GM12878 (cell line): ENCODE measurements at regions not wholly inside any gene's neighbourhood (a gene's known extent, or its start where the extent isn't known, plus 50 kb on each side); places are given as distances from the start of the nearest gene placed in this dataset.

Source experiments
- ATAC-seq: fragments of 200-7000 bp; cut with Tn5 transposase; 3 replicates; pipeline ENCODE4 v1.9.1; 2020; ENCODE audit warnings: mild to moderate bottlenecking, moderate library complexity
- BruUV-seq: library from RNA; stranded (reverse); fragments of 400-500 nt; replicated peaks from 2 replicates; lab custom pipeline; 2021; lab: Mats Ljungman, UMichigan
- CTCF ChIA-PET: fragments of 300-600 bp; sonication (Branson Sonifier 250); formaldehyde crosslinking; extraction: SDS; loops from one replicate; lab custom pipeline; 2021; ENCODE audit warnings: inconsistent platforms; lab: Yijun Ruan, JAX
- POLR2A ChIA-PET: fragments of 350-600 bp; formaldehyde crosslinking; extraction: SDS; loops from one replicate; lab custom pipeline; 2021; ENCODE audit warnings: inconsistent platforms; lab: Charles Lee
- RAD21 ChIA-PET: fragments of 300-600 bp; sonication (Branson Sonifier 250); formaldehyde crosslinking; loops from one replicate; lab custom pipeline; 2023; ENCODE audit warnings: antibody characterized with exemption; ENCODE audit not compliant: unreplicated experiment; lab: Charles Lee
- SMC1A ChIA-PET: fragments of 300-600 bp; sonication (Branson Sonifier 250); formaldehyde crosslinking; loops from one replicate; lab custom pipeline; 2023; ENCODE audit not compliant: unreplicated experiment, uncharacterized antibody; lab: Charles Lee
- DNase-seq: peaks from one replicate; pipeline ENCODE4 v3.0.0-alpha.2; 2011; ENCODE audit warnings: low read depth, low spot score
- FAIRE-seq: peaks from 3 replicates; lab custom pipeline; 2011; peaks lifted over from hg19 to GRCh38; lab: Jason Lieb, UNC
- H2AFZ ChIP-seq: 2 replicates; pipeline ENCODE4 v1.6.0; 2011; ENCODE audit warnings: low read depth, low read length, control low read depth; ENCODE audit not compliant: control insufficient read depth
- H3K27ac ChIP-seq: 2 replicates; pipeline ENCODE4 v1.5.1; 2011; ENCODE audit warnings: control low read depth; ENCODE audit not compliant: control insufficient read depth, insufficient read depth
- H3K27me3 ChIP-seq, 2 experiments: replicated peaks in 1 of 2; 2 replicates each; pipeline versions ENCODE4 v1.6.0 to v1.6.1; 2011; ENCODE audit warnings: low read length in 1 of 2; ENCODE audit not compliant: control insufficient read depth in 2 of 2, insufficient read depth in 2 of 2
- H3K36me3 ChIP-seq, 2 experiments: 2 replicates each; pipeline ENCODE4 v1.5.1; 2011; ENCODE audit warnings: low read length in 1 of 2; ENCODE audit not compliant: control insufficient read depth in 2 of 2, insufficient read depth in 2 of 2
- H3K4me1 ChIP-seq: 2 replicates; pipeline ENCODE4 v1.6.1; 2011; ENCODE audit warnings: mild to moderate bottlenecking, low read length, moderate library complexity, mixed read lengths; ENCODE audit not compliant: control insufficient read depth, insufficient read depth
- H3K4me2 ChIP-seq: 2 replicates; pipeline ENCODE4 v1.6.0; 2011; ENCODE audit warnings: control low read depth; ENCODE audit not compliant: control insufficient read depth, insufficient read depth
- H3K4me3 ChIP-seq: fragments of 200-600 bp; sonication (generic); 2 replicates; pipeline ENCODE4 v1.5.1; 2016
- H3K79me2 ChIP-seq: 2 replicates; pipeline ENCODE4 v1.6.0; 2011; ENCODE audit warnings: low read length; ENCODE audit not compliant: control insufficient read depth, insufficient read depth
- H3K9ac ChIP-seq: 2 replicates; pipeline ENCODE4 v1.8.0; 2011; ENCODE audit warnings: low read length, control low read depth, mixed read lengths; ENCODE audit not compliant: control insufficient read depth, insufficient read depth
- H3K9me3 ChIP-seq: replicated peaks from 3 replicates; pipeline ENCODE4 v1.5.1; 2011; ENCODE audit warnings: mild to moderate bottlenecking, low read length; ENCODE audit not compliant: control insufficient read depth, insufficient read depth
- H4K20me1 ChIP-seq: 2 replicates; pipeline ENCODE4 v1.6.0; 2011; ENCODE audit not compliant: control insufficient read depth, insufficient read depth
- ATF3 ChIP-seq: IDR thresholded peaks from 2 replicates; pipeline ENCODE4 v1.6.1; 2011; ENCODE audit warnings: low read depth, mild to moderate bottlenecking, low read length, moderate library complexity, borderline replicate concordance; ENCODE audit errors: extremely low read depth
- BCL3 ChIP-seq: IDR thresholded peaks from 2 replicates; pipeline ENCODE4 v1.6.1; 2011; ENCODE audit warnings: borderline replicate concordance, low read depth, mild to moderate bottlenecking, moderate library complexity, low read length; ENCODE audit not compliant: insufficient read depth, poor library complexity, severe bottlenecking
- CBFB ChIP-seq: IDR thresholded peaks from 2 replicates; pipeline ENCODE4 v1.6.1; 2016; ENCODE audit warnings: antibody characterized with exemption, low read depth
- E4F1 ChIP-seq: fragments of 450-650 bp; IDR thresholded peaks from 2 replicates; pipeline ENCODE4 v1.6.1; 2018; ENCODE audit warnings: borderline replicate concordance, mild to moderate bottlenecking; ENCODE audit not compliant: partially characterized antibody
- IRF3 ChIP-seq: fragments of 450-650 bp; IDR thresholded peaks from 2 replicates; pipeline ENCODE4 v1.6.1; 2014; ENCODE audit warnings: mild to moderate bottlenecking
- IRF5 ChIP-seq: fragments of 450-650 bp; IDR thresholded peaks from 2 replicates; pipeline ENCODE4 v1.6.1; 2017; ENCODE audit warnings: borderline replicate concordance
- POLR2A ChIP-seq: IDR thresholded peaks from 2 replicates; pipeline ENCODE4 v1.6.1; 2011; ENCODE audit warnings: low read depth, mild to moderate bottlenecking, low read length
- RB1 ChIP-seq: fragments of 450-650 bp; formaldehyde crosslinking; IDR thresholded peaks from 2 replicates; pipeline ENCODE4 v1.6.1; 2017; ENCODE audit warnings: mild to moderate bottlenecking, borderline replicate concordance
- REST ChIP-seq: IDR thresholded peaks from 2 replicates; pipeline ENCODE4 v1.6.1; 2012; ENCODE audit warnings: mild to moderate bottlenecking, low read depth, low read length
- SMARCA5 ChIP-seq: fragments of 450-650 bp; IDR thresholded peaks from 2 replicates; pipeline ENCODE4 v1.6.1; 2017; ENCODE audit warnings: mild to moderate bottlenecking
- SPI1 ChIP-seq: IDR thresholded peaks from 2 replicates; pipeline ENCODE4 v1.6.1; 2011; ENCODE audit warnings: low read depth, mild to moderate bottlenecking, low read length, moderate library complexity, borderline replicate concordance; ENCODE audit not compliant: insufficient read depth
- STAT3 ChIP-seq: IDR thresholded peaks from 2 replicates; pipeline ENCODE4 v1.6.1; 2011; ENCODE audit warnings: low read depth, low read length, improper control_type of control experiment
- TBL1XR1 ChIP-seq: IDR thresholded peaks from 2 replicates; pipeline ENCODE4 v1.6.1; 2012; ENCODE audit warnings: low read depth, low read length, improper control_type of control experiment
- ZNF622 ChIP-seq: fragments of 450-650 bp; IDR thresholded peaks from 2 replicates; pipeline ENCODE4 v1.6.1; 2017; ENCODE audit warnings: mild to moderate bottlenecking, inconsistent platforms
- WGBS: methylation state at CpG from one replicate; pipeline ENCODE4 v1.1.6; 2016; ENCODE audit warnings: low lambda C conversion rate; ENCODE audit not compliant: insufficient replicate concordance, insufficient coverage; ENCODE audit errors: missing lambda C conversion rate; 5-methylcytosine and 5-hydroxymethylcytosine counted together
- in situ Hi-C: fragments of 300-500 bp; cut with MboI; formaldehyde crosslinking; loops from 9 replicates; pipeline ENCODE4 v1.14.3; 2018; ENCODE audit warnings: mixed read lengths
- intact Hi-C: fragments of 100-400 bp; cut with micrococcal nuclease; formaldehyde crosslinking; loops from one replicate; pipeline ENCODE4 v1.14.2; 2022; ENCODE audit not compliant: unreplicated experiment

- intact Hi-C loops, result no loop called here
- DNase-seq, result no peak
- no peak for TF ChIP-seq CBFB
- TF ChIP-seq STAT3, result no peak
- no peak for TF ChIP-seq SPI1
- no peak for TF ChIP-seq IRF5
- TF ChIP-seq ZNF622, result no peak
- no peak for TF ChIP-seq SMARCA5
- TF ChIP-seq ATF3, result no peak
- TF ChIP-seq POLR2A, result no peak
- TF ChIP-seq REST, result no peak
- TF ChIP-seq BCL3, result no peak
- no peak for TF ChIP-seq TBL1XR1
- TF ChIP-seq IRF3, result no peak
- TF ChIP-seq RB1, result no peak
- no peak for TF ChIP-seq E4F1
Observed at GRCh38 chr12:68425998-68426397, 93.8 kb upstream of the MDM1 start.

More at GRCh38 chr12:68425998-68426397, 93.8 kb upstream of the MDM1 start:
- no peaks in the 10 kb centered on the region for H3K4me1 ChIP-seq
- ChIA-PET CTCF (interaction anchor here (1.5 to 1.7 kb wide), 2 partner anchors 9 to 10 kb away, joined by 5 read pairs; no protein-coding TSS in a partner anchor), SMC1A (interaction anchor here (0.6 to 1.7 kb wide), 7 partner anchors 10 to 228 kb away, joined by 3 to 9 read pairs (median 5); no protein-coding TSS in a partner anchor), POLR2A (interaction anchor here (0.9 kb wide), 1 partner anchor 14 kb away, joined by 3 read pairs; no protein-coding TSS in a partner anchor), RAD21 (no interaction called here)
- no peak overlapping the region for H3K9ac ChIP-seq
- no peaks in the 10 kb centered on the region for H3K79me2 ChIP-seq
- WGBS, result 93% methylated on average over 2 of the region's 2 CpGs
- no peaks in the 10 kb centered on the region for H3K27me3 ChIP-seq
- H3K36me3 ChIP-seq, result no peaks in the 10 kb centered on the region; a peak in 1 of 4 replicates
- H3K9me3 ChIP-seq, result no peaks in the 10 kb centered on the region
- no peak overlapping the region for H3K27ac ChIP-seq
- no peak overlapping the region for H3K4me2 ChIP-seq
- FAIRE-seq (no peak), ATAC-seq (no peak)
- H4K20me1 ChIP-seq, result no peaks in the 10 kb centered on the region
- TSS peak; percentile 19 for BruUV-seq
- H3K4me3 ChIP-seq, result no peak overlapping the region
- in situ Hi-C loops, result no loop called here
- H2AFZ ChIP-seq, result no peak overlapping the region
